GM21619 (cell line): ENCODE measurements at regions not wholly inside any gene's neighbourhood (a gene's known extent, or its start where the extent isn't known, plus 50 kb on each side); places are given as distances from the start of the nearest gene placed in this dataset.

ENCODE experiments used
- ATAC-seq: cut with Tn5 transposase; IDR thresholded peaks from one replicate; pipeline ENCODE4 v1.9.1; 2021; ENCODE audit not compliant: unreplicated experiment

DNA sequence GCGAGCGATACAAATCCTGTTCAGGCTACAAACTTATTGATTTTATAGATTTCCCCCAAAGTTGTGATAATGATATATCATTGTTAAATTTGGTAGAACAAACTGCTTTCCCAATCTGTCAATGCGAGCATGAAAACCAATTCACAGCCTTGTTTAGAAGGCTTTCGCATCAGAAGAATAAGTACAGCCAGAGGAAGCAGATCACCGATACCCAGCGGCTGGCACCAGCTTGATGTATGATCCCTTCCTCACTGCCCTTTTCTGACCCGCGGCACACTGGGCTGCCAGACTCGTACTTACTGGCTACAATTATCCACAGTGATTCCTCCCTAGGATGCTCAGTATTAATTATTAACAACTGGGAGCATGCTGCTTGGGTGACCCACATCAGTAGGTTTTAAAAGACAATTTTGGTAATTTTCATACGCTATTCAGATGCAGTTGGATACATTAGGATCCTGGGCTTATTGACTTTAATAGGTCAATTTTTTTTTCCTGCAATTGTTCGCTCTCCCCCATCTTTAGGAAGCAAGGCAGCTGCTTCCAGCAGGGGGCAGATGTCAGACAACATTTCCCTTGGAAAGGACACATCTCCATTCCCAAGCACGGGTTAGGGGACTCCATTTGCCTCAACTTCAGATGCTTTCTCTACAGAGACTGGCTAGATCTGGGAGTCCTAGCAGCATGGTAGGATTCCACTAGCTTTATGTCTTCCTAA, 582.7 kb upstream of the PSMD7 start:
- no peak for ATAC-seq

DNA sequence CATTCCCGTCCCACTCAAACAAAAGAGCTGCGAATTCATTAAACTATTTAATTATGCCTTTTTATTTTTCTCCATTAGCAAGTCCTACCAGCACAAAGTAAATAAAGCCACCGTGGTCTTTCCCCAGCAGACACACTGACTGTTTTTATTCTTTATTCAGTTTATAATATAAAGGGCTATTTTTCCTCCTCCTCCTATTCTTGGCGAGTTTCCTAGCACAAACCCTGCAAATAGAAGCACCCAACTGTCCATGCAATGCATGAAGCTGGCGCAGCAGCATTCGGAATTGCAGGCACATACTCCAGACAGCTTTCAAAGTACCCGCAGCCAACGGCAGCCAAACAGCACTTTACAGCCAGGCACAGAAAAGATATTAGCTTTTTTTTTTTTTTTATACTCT, 583.4 kb upstream of the PSMD7 start:
- ATAC-seq: no peak

DNA sequence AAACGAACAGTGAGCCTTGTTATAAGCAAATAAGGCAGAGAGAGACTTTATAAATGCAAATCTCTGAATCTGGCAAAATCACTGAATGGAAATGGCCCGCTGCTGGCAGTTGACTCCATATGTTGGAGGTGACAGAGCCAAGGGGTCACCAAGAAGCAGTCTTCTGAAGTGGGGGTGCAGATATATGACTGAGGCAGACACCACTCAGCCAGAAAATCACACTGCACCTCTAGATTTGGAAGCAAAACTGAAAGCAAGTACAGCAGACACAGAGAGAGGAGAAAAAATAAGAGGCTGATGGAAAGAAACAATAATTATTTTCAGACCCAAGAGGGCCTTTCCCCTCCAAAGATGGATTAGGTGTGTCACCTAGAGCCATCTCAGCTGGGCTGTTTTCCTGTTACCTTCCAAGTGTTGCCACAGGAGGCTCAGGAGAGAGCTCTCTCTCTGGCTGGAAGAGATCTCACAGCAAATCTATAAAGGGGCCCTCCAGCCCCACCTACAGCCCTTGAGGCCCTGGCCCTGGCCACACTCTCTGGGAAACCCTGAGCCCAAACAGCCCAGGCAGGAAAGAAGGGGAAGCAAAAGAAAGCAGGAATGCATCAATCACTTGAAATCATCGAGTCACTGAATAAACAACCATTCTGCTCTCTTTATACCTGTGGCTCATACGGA, 585.1 kb upstream of the PSMD7 start:
- ATAC-seq: no peak

DNA sequence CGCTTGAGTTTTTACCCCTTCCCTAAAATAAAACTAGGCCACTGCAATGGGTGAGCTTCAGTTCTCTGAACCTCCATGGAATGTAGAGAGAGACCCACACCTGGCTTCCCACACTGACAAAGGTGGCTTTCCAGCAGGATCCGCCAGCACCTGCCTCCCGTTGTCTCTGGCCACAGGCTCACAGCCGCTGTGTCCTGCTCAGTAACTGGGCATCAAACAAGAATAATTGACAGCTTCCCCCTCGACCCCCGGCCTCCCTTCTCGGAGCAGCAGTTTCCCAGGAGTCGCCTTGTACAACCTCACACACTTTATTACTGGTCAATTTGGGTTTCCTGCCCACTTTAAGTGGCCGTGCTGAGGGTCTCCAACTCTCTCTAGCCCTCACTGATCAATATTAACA, 586.1 kb upstream of the PSMD7 start:
- no peak for ATAC-seq

DNA sequence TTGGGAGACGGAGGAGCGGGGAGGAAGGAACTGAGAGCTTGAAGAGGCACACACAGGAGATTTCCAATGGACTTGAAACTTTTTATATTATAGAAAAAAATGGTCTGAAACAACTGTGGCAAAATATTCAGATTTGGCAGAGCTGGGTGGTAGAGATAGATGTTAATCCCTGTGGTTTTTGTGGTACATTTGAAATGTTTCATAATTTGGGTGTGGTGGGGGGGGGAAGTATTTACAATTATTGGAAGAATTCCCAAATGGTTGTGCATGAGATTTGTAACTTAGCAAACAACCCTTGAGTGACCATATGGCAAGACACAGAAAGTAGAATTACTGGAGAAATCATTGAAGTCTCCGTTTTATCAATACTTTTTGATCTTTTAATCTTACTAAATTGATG, 588.8 kb upstream of the PSMD7 start:
- no peak for ATAC-seq

DNA sequence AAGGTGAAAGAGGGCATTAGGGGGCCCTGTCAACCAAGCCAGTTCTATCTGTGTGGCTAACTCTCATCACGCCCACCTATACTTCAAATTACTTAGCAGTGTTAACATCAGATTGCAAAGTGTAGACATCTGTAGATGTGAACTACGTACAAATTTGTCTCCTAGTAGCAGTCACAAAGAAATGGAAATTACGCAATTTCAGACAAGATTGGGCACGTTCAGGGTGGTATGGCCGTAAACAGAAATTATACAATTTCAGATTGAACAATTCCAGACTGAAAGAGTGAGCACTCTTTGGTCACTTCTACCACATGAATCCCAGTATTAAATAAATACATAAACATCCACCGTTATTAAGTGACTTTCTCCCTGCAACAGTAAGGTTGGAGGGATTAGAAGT, 592.7 kb upstream of the PSMD7 start:
- no peak for ATAC-seq

DNA sequence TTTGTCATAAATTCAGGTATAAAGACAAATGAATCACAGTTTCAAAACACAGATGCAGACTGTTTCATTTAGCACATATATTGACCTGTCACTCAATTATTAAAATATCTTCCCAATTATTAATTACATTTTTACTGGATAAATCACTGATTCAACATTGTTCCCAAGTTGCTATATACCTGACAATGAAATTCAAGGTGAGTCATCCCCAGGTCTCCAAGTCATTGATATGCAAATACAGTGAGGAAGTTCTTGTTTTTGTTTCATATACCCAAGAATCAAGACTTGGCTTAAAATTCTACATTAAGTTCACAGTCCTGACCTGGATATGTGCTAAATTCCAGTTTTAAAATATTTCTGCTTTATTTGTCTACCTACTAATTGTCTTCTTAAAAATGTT, 599.3 kb upstream of the PSMD7 start:
- no peak for ATAC-seq

DNA sequence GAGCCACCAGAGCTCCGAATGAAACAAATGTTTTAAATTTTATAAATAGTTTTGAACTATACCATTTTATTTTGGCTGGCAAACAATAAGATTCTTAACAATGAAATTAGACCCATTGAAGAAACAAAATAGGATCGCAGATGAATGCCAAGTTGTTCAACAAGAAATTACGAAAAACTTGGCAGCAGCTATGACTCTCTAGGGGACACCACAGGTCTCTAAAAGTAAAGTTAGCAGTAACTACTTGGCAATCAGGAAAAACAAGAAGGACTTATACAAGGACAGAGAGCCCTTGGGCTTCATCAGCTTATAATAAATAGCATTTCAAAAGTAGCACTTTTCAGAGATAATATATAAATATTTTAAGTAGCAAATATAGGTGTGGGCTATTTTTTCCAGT, 603.8 kb upstream of the PSMD7 start:
- ATAC-seq: no peak

DNA sequence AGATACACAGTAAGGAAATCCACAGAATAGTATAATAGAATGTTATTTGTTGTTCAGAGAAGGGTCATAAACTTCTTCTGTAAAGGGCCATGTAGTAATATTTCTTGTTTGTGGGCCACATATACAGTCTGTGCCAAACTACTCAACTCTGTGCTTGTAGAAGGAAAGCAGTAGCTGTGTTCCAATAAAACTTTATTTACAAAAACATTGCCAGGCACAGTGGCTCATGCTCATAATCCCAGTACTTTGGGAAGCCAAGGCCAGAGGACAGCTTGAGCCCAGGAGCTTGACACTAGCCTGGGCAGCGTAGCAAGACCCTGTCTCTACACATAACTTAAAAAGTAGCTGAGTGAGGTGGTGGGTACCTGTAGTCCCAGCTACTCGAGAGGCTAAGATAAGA, 612.8 kb upstream of the PSMD7 start:
- no peak for ATAC-seq

DNA sequence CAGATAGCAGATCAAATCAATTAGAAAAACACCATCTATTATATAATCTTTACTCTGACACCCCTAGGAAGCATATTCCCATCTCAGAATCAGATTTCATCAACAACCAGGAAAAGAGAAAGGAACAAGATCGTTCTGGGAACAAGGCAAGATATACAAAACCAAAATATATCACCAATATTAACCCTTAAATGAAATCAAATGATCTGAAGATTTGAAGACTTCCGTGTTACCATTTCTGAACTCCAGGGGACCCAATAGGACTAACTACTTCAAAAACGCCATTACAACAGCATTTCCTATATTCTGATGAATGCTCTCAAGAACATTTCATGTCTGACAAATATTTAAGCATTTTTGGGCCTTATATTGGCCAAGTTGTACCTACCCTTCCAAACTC, 624.2 kb upstream of the ZFHX3 start:
- no peak for ATAC-seq

DNA sequence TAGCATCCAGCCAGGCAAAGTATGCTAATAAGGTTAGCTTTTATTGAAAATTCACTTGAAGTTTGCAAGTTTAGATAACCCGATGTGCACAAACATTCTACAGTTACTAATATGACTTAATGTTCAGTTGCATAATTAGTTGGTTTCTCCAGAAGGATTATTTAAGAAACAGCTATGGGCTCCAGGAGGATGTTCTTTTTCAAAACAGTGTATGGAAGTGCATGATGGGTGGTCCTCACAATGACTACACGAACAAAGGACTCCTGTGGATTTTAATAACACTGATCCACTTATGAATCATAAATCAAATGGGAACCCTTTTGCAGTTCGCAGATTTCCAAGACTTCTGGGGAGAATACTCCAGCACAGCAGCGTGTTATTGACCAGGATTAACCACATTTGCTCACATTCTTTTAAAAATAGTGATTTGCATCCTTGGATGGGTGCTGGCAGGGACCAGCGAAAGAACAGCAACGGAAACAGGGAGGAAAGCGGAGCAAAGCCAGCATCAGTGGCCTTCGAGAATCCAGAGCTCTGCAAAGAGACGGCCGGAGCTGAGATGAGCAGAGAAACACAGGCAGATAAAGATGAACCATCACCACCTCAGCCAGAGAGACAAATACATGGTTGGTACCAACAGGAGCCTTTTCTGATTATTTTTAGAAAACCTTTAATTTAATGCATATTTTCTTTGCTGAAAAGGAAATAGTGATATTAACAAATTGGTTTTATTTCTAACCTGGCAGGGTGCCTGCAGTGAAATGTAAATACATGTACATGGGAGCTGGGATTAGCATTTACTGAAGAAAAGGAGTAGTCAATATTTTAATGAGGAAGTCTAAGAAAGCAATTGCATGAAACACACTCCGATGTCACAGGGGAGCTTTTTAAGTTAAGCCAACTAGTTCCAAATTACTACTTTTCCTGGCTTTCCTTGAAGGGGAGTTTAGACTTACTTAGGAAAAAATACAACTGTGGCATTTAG, 623.2 kb upstream of the ZFHX3 start:
- ATAC-seq: no peak

DNA sequence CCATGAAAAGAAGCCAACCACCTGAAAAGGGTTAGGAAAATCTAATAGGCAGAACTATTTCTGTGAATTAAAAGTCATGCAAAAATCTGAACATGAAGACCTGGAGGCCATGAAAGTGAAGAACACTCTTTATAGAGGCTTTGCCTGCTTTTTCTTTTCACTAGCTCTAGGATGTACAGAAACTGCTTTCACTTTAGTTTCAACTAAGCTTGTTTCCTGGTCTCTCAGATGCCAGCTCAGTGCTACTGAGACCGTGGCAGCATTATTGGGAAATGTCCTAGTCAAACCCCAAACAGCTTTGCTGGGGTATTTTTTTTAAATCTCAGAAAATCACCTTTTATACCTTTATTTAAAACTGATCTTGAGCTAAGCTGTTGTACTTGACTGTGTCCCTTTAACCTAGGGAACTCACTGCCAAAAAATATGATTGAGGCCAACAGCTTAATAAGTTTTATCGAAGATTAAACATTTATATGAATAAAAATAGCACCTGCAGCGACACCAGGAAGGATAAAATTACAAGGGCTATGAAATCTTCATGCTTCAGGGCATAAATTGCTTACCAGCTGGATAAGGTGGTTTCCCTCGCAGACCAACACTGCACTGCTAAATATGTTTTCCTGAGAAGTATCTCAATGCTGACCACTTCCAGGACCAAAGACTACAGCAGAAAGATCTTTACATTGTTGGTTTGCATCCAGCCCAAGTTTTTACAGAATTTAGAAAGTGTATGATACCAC, 621.8 kb upstream of the ZFHX3 start:
- ATAC-seq: no peak

DNA sequence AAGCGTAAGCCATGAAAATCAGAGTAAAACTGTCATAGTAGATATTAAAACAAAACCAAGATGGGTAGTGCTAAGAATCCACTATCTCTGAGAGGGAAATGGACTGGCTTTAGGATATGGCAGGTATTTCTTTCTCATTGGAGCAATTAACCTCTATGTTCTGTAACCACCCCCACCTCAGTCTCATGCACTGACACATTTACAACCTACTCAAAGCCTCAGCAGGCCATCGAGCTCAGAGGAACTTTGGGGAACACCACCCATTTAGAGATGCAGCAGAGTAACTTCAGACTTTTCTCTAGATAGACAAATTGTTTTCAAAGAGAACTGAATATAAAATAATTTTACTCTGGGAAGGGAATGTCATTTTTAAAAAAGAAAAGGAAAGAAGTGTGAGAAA, 615.8 kb upstream of the ZFHX3 start:
- no peak for ATAC-seq

DNA sequence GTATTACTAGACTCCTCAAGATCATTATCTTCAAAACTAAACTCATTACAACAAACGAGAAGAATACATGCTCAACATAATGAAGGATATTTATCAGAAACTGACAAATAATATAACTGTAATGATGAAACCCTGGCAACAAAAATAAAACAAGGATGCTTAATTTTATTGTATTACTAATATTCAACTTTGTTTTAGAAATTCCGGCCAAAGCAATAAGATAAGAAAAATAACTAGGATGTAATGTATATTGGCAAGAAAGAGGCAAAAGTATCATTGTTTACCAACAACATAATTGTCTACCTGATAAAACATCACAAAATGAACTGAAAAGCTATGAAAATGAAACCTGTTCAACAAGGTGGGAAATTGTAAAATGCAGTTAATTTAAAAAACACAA, 588.3 kb upstream of the ZFHX3 start:
- ATAC-seq: no peak

DNA sequence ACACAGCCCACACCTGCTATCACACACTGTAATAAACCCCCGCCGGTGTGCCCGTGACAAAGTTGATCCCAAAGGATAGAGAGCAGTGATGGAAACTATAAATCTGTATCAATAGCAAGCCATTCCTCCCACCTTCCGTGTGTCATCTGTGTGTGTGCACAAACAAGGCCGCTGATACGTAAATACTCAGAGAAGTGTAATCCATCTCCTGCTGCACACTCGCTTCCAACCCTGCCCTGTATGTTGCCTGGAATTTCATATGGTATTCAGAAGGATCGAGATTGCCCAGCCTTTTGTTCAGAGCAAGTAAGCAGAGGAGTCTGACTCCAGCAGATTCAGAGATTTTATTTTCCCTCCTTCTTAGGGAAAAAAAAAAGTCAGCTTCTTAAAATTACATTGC, 581.1 kb upstream of the ZFHX3 start:
- no peak for ATAC-seq

DNA sequence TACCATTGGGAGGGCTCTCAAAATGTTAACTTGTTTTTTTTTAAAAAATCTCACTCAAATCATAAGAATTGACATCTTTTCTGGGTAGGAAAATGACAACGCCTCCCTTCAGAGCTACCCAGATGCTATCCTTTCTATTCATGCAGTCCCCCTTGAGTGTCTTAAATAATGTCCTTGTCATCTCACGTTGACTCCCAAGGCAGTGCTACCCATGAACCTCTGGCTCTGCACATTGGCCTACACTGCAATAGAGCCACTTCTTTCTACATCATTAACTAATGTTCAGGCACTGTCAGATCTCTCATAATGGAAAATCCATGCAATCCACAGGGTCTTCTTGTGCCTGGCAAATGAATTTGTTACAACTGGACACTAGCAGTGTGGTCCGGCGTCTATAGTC, 569.8 kb upstream of the ZFHX3 start:
- no peak for ATAC-seq

DNA sequence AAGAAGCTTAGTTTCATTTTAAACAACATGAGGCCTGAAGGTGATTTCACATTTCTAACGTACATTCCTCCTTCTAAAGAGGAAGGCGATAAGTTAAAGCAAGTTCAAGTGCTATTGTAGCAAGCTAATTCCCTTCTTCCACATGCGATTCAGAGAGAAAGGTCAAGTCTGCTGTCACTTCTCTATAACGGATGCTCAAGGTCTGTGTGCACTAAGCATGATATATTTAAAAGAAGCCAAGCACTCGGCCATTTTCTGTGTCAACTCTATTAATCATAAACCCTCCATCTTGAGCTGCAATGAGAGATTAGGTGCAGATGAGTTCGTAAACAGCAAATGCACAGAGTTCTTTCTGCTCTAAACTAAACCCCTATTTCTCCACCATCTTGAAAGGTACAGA, 568.8 kb upstream of the ZFHX3 start:
- no peak for ATAC-seq

DNA sequence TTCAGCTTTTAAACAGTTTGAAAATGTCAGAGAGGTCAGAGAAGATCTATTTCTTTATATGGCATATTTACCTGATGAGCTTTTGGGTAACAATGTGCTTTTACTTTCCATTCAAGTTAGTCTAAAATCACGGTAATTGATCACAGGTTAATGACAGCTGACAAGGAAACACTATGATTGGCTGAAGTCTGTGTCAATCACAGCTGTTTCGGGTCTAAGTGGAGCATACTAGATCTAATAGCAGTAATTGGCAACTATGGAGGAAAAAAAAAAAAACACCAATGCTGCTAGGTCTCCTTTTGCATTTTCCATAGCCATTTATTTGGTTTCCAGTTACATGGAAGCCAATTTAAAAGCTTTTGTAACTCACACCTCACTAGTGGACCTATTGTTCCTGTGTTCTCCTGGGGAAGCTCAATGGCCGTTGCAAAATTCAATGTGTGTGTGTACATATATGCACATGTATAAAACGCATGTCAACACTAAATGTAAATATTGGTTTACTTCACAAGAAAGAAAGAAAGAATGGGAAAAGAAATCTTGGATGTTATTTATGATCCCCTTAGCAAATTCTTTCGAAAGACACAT, 568.3 kb upstream of the ZFHX3 start:
- ATAC-seq: no peak

DNA sequence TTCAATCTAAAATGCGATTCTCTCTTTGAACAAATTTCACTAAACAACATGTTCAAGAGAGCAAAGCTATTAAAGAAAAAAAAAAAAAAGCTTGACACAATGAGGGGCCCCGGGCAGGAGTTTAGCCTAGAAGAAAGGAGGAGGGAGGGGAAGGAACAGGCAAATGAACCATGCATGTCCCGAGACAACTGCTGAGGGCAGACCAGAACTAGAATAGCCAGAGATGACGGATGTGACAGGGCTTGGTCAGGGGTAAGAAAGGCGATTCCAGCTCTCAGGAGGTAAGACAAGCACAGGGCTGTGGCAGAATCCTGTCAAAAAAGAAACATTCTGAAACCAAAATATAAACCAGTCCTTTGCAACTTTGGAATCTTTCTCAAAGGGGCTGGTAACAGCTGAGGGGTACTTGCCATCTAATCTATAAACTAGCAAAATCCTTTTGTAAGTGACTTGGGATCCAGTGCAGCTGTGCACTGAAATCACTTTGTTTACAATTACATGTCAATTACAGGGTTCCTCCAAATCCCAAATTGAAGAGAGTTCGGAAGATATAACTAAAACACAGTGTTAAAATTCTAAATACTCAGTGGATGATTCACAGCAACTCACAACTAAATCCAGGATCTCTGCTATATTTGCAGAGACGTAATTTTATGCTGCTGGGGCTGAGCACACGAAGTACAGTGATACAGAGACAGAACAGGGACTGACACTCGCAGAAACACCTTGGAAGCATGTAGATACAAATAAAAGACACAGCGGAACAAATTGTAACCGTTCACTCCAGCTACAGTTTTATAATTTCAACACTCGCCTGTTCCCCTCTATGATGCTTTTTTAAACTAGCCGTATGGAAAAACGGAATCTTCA, 567.4 kb upstream of the ZFHX3 start:
- ATAC-seq: no peak

DNA sequence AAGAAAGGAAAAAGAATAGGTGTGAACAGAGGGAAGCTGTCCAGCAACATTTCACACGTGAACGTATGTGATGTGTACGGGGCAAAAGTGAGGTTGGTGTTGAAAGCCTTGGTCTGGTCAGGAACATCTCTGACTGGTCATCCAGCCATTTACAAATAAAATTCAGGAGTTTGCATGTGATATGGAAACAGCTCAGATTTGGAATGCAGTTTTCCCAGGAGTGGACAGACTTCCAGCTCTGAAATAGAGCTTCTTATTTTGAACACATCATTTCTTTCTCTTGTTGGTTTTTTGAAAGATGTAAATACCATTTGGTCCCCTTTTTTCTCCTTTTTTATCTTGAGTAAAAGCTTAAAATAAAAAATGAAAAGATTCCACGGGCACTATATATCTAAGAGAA, 566.2 kb upstream of the ZFHX3 start:
- no peak for ATAC-seq
